ENCODE measurements at regions not wholly inside any gene's neighbourhood (a gene's known extent, or its start where the extent isn't known, plus 50 kb on each side); places are given as distances from the start of the nearest gene placed in this dataset.

DNA sequence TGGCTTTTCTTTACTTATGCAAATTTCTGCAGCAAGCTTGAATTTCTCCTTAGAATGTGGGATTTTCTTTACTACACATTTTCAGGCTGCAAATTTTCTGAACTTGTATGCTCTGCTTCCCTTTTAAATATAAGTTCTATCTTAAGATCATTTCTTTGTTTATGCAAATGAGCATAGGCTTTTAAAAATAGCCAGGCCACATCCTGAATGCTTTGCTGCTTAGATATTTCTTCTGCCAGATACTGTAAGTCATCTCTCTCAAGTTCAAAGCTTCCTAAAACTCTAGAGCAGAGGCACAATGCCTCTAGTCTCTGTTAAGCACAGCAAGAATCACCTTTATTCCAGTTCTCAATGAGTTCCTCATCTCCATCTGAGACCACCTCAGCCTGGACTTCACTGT lies 685.9 kb upstream of the LRRC4C start:
- TF ChIP-seq, protein P1, sequence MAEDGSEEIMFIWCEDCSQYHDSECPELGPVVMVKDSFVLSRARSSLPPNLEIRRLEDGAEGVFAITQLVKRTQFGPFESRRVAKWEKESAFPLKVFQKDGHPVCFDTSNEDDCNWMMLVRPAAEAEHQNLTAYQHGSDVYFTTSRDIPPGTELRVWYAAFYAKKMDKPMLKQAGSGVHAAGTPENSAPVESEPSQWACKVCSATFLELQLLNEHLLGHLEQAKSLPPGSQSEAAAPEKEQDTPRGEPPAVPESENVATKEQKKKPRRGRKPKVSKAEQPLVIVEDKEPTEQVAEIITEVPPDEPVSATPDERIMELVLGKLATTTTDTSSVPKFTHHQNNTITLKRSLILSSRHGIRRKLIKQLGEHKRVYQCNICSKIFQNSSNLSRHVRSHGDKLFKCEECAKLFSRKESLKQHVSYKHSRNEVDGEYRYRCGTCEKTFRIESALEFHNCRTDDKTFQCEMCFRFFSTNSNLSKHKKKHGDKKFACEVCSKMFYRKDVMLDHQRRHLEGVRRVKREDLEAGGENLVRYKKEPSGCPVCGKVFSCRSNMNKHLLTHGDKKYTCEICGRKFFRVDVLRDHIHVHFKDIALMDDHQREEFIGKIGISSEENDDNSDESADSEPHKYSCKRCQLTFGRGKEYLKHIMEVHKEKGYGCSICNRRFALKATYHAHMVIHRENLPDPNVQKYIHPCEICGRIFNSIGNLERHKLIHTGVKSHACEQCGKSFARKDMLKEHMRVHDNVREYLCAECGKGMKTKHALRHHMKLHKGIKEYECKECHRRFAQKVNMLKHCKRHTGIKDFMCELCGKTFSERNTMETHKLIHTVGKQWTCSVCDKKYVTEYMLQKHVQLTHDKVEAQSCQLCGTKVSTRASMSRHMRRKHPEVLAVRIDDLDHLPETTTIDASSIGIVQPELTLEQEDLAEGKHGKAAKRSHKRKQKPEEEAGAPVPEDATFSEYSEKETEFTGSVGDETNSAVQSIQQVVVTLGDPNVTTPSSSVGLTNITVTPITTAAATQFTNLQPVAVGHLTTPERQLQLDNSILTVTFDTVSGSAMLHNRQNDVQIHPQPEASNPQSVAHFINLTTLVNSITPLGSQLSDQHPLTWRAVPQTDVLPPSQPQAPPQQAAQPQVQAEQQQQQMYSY (CRISPR knock-in tag; IDR thresholded peaks at IDR 0.05), result no peak
- no peak for TF ChIP-seq ZNF20 (CRISPR knock-in tag; IDR thresholded peaks at IDR 0.05)
- no peak for TF ChIP-seq NFYB (CRISPR knock-in tag; IDR thresholded peaks at IDR 0.05)
- TF ChIP-seq BORCS8-MEF2B (CRISPR knock-in tag; IDR thresholded peaks at IDR 0.05), result no peak
- TF ChIP-seq FOXA3 (CRISPR knock-in tag; IDR thresholded peaks at IDR 0.05), result no peak
- no peak for TF ChIP-seq NONO (IDR thresholded peaks at IDR 0.05)
- no peak for TF ChIP-seq NONO (CRISPR knock-in tag; conservative IDR thresholded peaks at IDR 0.05)
- TF ChIP-seq ARNTL (CRISPR knock-in tag; IDR thresholded peaks at IDR 0.05), result no peak
- ChIA-PET CTCF (ENCODE audit: low intra/inter-chr PET ratio, low total read pairs) (no interaction called here), POLR2A (no interaction called here)
- DNase-seq (ENCODE audit: low spot score) (no peak), ATAC-seq (no peak), FAIRE-seq (no peak)
- Histone ChIP-seq H3K79me2 (ENCODE audit: insufficient read depth, low read length) (no peaks in the 10 kb centered on the region), H3K27me3 (ENCODE audit: control insufficient read depth in 1 of 2, insufficient read depth in 2 of 2, low read length in 2 of 2) (no peaks in the 10 kb centered on the region), H2AFZ (ENCODE audit: low read length) (no peak overlapping the region), H4K20me1 (ENCODE audit: insufficient read depth, low read length) (no peaks in the 10 kb centered on the region), H3K27ac (ENCODE audit: extremely low read length, insufficient read depth, low read length) (no peak overlapping the region), H3K4me1 (ENCODE audit: insufficient read depth, low read length) (no peaks in the 10 kb centered on the region), H3K4me3 (replicated peaks in 1 of 3; ENCODE audit: insufficient read depth in 1 of 3, low read depth in 2 of 3, low read length in 3 of 3) (no peak overlapping the region), H3K9ac (ENCODE audit: insufficient read depth, low read depth, low read length) (no peak overlapping the region), H3K9me3 (ENCODE audit: low read length) (peaks cover 93% of the 10 kb centered on the region), H3K4me2 (ENCODE audit: low read depth, low read length) (no peak overlapping the region), H3K36me3 (replicated peaks in 1 of 2; ENCODE audit: control insufficient read depth in 1 of 2, insufficient read depth in 2 of 2, low read length in 2 of 2) (no peaks in the 10 kb centered on the region)
- in situ Hi-C loops (cut with HindIII; ENCODE audit: extremely low pct_ligation_motif_present, low pct_unique_long_range_greater_than_20kb), result no loop called here
- intact Hi-C loops (cut with micrococcal nuclease; ENCODE audit: unreplicated experiment), result no loop called here
- BruUV-seq (replicated peaks), result no TSS peak
